DND-41 (cell line): ENCODE measurements at regions not wholly inside any gene's neighbourhood (a gene's known extent, or its start where the extent isn't known, plus 50 kb on each side); places are given as distances from the start of the nearest gene placed in this dataset.

Experiments
- ATAC-seq: fragments of 200-7000 bp; cut with Tn5 transposase; 3 replicates; pipeline ENCODE4 v1.9.1; 2021; ENCODE audit warnings: low read depth; ENCODE audit not compliant: insufficient read depth
- DNase-seq: peaks from one replicate; pipeline ENCODE4 v3.0.0-alpha.2; 2020
- H2AFZ ChIP-seq: 2 replicates; pipeline ENCODE4 v1.6.0; 2012; ENCODE audit warnings: low read depth, low read length
- H3K27ac ChIP-seq: 2 replicates; pipeline ENCODE4 v1.5.1; 2012; ENCODE audit warnings: low read length, inconsistent platforms
- H3K27me3 ChIP-seq: fragments of 200-600 bp; sonication (generic); 2 replicates; pipeline ENCODE4 v1.6.0; 2012; ENCODE audit warnings: low read length, mild to moderate bottlenecking, inconsistent platforms; ENCODE audit not compliant: insufficient read depth, poor library complexity
- H3K36me3 ChIP-seq: 2 replicates; pipeline ENCODE4 v1.5.1; 2012; ENCODE audit warnings: low read length, inconsistent platforms; ENCODE audit not compliant: insufficient read depth
- H3K4me1 ChIP-seq: 2 replicates; pipeline ENCODE4 v1.5.1; 2012; ENCODE audit warnings: mild to moderate bottlenecking, low read length; ENCODE audit not compliant: insufficient read depth
- H3K4me2 ChIP-seq: 2 replicates; pipeline ENCODE4 v1.6.0; 2012; ENCODE audit warnings: mild to moderate bottlenecking, moderate library complexity, low read length, inconsistent platforms; ENCODE audit not compliant: insufficient read depth
- H3K4me3 ChIP-seq, 2 experiments: fragments of 200-600 bp in 1 of 2; shearing (Covaris generic) in 1 of 2; 2 replicates each; pipeline ENCODE4 v1.5.1; 2012 to 2016; ENCODE audit warnings: inconsistent platforms in 2 of 2, low read length in 2 of 2, mild to moderate bottlenecking in 2 of 2, low read depth in 1 of 2, moderate library complexity in 1 of 2
- H3K79me2 ChIP-seq: 2 replicates; pipeline ENCODE4 v1.6.0; 2012; ENCODE audit warnings: low read length, inconsistent platforms; ENCODE audit not compliant: insufficient read depth
- H3K9ac ChIP-seq: 2 replicates; pipeline ENCODE4 v1.6.0; 2012; ENCODE audit warnings: low read depth, mild to moderate bottlenecking, inconsistent platforms, low read length, moderate library complexity
- H3K9me3 ChIP-seq: 2 replicates; pipeline ENCODE4 v1.5.1; 2012; ENCODE audit warnings: low read length, moderate library complexity, mild to moderate bottlenecking, inconsistent platforms; ENCODE audit not compliant: insufficient read depth, severe bottlenecking
- H4K20me1 ChIP-seq: 2 replicates; pipeline ENCODE4 v1.6.0; 2012; ENCODE audit warnings: low read length; ENCODE audit not compliant: insufficient read depth
- EZH2 ChIP-seq: IDR thresholded peaks from 3 replicates; pipeline ENCODE4 v1.6.1; 2012; ENCODE audit warnings: borderline replicate concordance, low read depth, mild to moderate bottlenecking, moderate library complexity, low read length, inconsistent platforms; ENCODE audit not compliant: severe bottlenecking
- TF ChIP-seq, protein P1 (sequence below): IDR thresholded peaks from 2 replicates; pipeline ENCODE4 v1.5.1; 2012; ENCODE audit warnings: borderline replicate concordance, low read length, moderate library complexity, mild to moderate bottlenecking; ENCODE audit not compliant: poor library complexity, severe bottlenecking; ENCODE audit errors: extremely low read depth

DNA sequence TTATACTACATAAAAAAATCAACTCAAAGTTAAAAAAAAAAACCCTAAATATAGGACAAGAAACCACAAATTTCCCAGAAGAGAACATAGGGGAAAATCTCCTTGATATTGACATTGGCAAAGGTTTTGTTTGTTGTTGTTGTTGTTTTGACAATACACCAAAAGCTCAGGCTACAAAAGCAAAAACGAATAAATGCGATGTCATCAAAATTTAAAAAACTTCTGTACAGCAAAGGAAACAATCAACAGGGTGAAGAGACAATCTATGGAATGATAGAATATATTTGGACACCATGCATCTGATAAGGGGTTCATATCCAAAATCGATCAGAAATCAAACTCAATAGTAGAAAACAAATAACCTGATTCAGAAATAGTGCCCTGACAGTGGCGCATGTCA is 65.0 kb upstream of the L3MBTL4 start:
- Histone ChIP-seq H3K4me2 (no peak overlapping the region), H3K4me1 (no peaks in the 10 kb centered on the region), H3K27ac (no peak overlapping the region), H3K27me3 (no peaks in the 10 kb centered on the region), H3K79me2 (no peaks in the 10 kb centered on the region), H3K4me3 (no peak overlapping the region), H3K9ac (no peak overlapping the region), H2AFZ (no peak overlapping the region), H4K20me1 (no peaks in the 10 kb centered on the region), H3K9me3 (no peaks in the 10 kb centered on the region), H3K36me3 (no peaks in the 10 kb centered on the region)
- ATAC-seq (no peak), DNase-seq (no peak)
- TF ChIP-seq, protein P1, sequence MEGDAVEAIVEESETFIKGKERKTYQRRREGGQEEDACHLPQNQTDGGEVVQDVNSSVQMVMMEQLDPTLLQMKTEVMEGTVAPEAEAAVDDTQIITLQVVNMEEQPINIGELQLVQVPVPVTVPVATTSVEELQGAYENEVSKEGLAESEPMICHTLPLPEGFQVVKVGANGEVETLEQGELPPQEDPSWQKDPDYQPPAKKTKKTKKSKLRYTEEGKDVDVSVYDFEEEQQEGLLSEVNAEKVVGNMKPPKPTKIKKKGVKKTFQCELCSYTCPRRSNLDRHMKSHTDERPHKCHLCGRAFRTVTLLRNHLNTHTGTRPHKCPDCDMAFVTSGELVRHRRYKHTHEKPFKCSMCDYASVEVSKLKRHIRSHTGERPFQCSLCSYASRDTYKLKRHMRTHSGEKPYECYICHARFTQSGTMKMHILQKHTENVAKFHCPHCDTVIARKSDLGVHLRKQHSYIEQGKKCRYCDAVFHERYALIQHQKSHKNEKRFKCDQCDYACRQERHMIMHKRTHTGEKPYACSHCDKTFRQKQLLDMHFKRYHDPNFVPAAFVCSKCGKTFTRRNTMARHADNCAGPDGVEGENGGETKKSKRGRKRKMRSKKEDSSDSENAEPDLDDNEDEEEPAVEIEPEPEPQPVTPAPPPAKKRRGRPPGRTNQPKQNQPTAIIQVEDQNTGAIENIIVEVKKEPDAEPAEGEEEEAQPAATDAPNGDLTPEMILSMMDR, result no peak
- TF ChIP-seq EZH2, result no peak

DNA sequence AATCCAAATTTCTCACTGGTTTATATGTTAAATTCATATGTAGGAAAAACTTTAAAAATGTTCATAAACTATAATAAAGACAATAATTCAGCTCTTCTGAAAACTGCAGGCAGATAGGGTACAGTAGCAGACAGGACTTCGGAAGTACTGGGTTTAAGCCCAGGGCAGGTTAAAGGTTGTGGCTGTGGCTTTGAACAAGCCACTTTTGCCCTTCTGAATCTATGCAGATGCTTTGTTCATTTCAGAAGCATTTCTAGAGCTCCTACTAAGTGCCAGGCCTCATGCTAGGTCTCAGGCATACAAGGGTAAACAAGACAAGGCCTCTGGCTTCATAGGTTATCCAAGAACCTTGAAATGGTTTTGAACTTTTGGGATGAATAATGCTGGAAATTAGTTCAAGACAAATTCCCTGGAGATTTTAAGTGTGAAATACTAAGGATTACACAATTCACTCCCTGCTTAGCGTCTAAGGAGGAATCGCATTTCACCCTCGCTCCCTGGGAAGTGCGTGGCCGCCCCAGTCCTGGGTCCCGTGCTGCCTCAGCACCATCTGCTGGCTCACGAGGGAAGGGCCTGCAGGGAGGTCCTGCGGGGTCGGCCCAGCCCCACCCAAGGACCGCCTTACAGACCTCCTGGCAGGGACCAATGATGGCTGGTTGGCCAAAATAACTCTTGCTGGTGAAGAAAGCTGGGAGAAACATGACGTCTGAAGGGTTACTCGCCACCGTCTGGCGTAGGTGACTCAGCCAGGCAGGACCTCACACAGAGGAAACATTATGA is 67.7 kb upstream of the L3MBTL4 start:
- Histone ChIP-seq H3K9ac (no peak overlapping the region), H3K4me1 (no peaks in the 10 kb centered on the region), H3K79me2 (no peaks in the 10 kb centered on the region), H3K9me3 (no peaks in the 10 kb centered on the region), H4K20me1 (no peaks in the 10 kb centered on the region), H3K4me2 (no peak overlapping the region), H3K36me3 (no peaks in the 10 kb centered on the region), H3K27ac (no peak overlapping the region), H2AFZ (no peak overlapping the region), H3K4me3 (no peak overlapping the region), H3K27me3 (no peaks in the 10 kb centered on the region)
- DNase-seq (no peak), ATAC-seq (no peak)
- no peak for TF ChIP-seq EZH2
- TF ChIP-seq, protein P1, result peak; percentile 32

DNA sequence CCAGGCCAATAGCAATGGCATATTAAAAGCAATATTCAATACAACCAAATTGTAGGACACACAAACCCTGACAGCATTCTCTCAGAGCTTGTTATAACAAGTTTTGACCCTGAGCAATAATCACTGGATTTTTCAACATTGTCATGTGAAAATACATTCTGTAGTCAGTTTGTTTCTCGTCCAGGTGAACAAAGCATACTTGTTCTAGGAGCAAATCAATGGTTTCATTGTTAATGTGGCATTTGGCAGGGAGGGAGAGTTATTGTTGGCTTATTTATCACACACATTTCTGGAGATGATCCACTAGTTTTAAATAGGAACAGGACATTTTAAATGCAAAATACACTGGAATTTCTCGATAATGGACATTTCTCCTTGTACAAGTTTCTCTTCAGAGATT is 69.9 kb upstream of the L3MBTL4 start:
- H3K4me2 ChIP-seq, result no peak overlapping the region
- H3K9ac ChIP-seq, result no peak overlapping the region
- DNase-seq (no peak), ATAC-seq (no peak)
- no peaks in the 10 kb centered on the region for H4K20me1 ChIP-seq
- H3K9me3 ChIP-seq, result no peaks in the 10 kb centered on the region
- no peaks in the 10 kb centered on the region for H3K36me3 ChIP-seq
- H3K4me1 ChIP-seq, result no peaks in the 10 kb centered on the region
- no peaks in the 10 kb centered on the region for H3K27me3 ChIP-seq
- H2AFZ ChIP-seq, result no peak overlapping the region
- H3K79me2 ChIP-seq, result no peaks in the 10 kb centered on the region
- H3K4me3 ChIP-seq, result no peak overlapping the region
- TF ChIP-seq, protein P1, result no peak
- TF ChIP-seq EZH2, result no peak
- H3K27ac ChIP-seq, result no peak overlapping the region

DNA sequence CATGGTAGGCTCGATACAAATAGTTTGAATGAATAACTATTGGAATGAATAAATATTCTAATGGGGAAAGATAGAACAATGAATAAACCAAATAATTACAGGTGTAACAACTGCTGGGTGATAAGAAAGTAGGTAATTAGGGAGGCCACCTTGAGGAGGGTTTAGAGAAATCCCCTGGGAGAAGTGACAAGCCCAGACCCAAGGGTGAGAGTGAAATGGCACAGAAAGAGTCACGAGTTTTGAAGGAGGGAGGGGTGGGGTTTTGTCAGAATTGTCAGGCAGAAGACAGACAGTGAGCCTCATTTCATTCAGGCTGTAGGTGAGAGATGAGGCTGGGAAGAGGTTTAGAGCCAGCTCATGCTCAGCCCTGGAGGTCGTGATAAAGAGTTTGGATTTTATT is 71.6 kb upstream of the L3MBTL4 start:
- H3K27ac ChIP-seq, result no peak overlapping the region

More for the DNA sequence above, 71.6 kb upstream of the L3MBTL4 start:
- H2AFZ ChIP-seq, result no peak overlapping the region
- H3K4me1 ChIP-seq, result no peaks in the 10 kb centered on the region
- TF ChIP-seq, protein P1, result no peak
- TF ChIP-seq EZH2, result no peak
- H3K9ac ChIP-seq, result no peak overlapping the region
- no peak for ATAC-seq
- no peaks in the 10 kb centered on the region for H4K20me1 ChIP-seq
- H3K27me3 ChIP-seq, result no peaks in the 10 kb centered on the region
- H3K36me3 ChIP-seq, result no peaks in the 10 kb centered on the region
- no peak overlapping the region for H3K4me2 ChIP-seq
- H3K9me3 ChIP-seq, result no peaks in the 10 kb centered on the region
- DNase-seq, result no peak
- H3K4me3 ChIP-seq, result no peak overlapping the region
- no peaks in the 10 kb centered on the region for H3K79me2 ChIP-seq
